ENCODE measurements at regions not wholly inside any gene's neighbourhood (a gene's known extent, or its start where the extent isn't known, plus 50 kb on each side); places are given as distances from the start of the nearest gene placed in this dataset.
"Not testable (repeated sequence)": the region's sequence is repeated elsewhere in the genome, so short reads cannot be mapped to it uniquely, and the experiment has no call there.

DNA sequence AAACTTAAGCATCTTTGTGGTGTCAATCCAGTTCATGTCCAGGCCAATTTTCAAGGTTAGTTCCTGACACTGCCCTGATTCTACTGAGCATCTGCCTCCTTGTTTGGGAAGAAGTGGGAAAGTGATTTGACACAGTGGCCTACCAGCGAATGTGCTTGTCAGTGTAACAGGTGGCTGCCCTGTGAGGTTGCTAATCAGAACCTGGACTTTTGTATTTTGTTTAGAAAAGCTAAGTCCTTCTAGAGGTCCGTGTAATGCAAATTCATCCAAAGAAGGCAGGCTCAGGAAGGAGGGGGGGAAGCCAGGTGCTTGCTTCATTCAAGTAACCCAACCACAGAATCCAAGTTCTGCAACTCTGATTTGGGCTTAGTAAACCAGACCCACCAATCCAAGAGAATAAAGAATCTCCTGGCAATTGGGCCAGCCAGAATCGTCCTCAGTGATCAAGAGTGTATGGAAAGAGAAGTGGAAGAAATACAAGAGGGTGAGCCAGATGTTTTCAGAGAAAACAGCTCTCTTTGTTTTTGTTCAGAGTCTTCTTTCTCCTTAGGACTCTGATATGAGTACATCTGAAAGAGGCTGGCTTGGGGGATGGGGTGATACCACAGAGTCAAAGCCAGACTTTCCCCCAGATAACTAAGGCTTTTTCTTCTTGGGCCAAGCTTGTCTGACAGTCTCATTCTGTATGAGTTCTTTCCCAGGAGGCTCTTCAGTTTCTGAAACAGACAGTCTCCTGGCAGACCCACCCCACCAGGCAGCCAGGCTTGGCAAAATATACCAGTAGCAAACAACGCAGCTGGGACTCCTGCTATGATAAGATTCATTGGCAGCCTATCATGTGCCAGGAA is 508.9 kb upstream of the TBL1XR1 start:
- no peaks in the 10 kb centered on the region for H3K36me3 ChIP-seq
- DNase-seq = no peak
- H3K27me3 ChIP-seq = no peaks in the 10 kb centered on the region
- H3K4me3 ChIP-seq (ENCODE audit: low read depth, low read length) = no peak overlapping the region
- no peaks in the 10 kb centered on the region for H3K9me3 ChIP-seq
- TF ChIP-seq, protein P1, sequence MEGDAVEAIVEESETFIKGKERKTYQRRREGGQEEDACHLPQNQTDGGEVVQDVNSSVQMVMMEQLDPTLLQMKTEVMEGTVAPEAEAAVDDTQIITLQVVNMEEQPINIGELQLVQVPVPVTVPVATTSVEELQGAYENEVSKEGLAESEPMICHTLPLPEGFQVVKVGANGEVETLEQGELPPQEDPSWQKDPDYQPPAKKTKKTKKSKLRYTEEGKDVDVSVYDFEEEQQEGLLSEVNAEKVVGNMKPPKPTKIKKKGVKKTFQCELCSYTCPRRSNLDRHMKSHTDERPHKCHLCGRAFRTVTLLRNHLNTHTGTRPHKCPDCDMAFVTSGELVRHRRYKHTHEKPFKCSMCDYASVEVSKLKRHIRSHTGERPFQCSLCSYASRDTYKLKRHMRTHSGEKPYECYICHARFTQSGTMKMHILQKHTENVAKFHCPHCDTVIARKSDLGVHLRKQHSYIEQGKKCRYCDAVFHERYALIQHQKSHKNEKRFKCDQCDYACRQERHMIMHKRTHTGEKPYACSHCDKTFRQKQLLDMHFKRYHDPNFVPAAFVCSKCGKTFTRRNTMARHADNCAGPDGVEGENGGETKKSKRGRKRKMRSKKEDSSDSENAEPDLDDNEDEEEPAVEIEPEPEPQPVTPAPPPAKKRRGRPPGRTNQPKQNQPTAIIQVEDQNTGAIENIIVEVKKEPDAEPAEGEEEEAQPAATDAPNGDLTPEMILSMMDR (IDR thresholded peaks at IDR 0.05; ENCODE audit: low read depth, low read length) = no peak
- no peaks in the 10 kb centered on the region; the same call in 1 of the 2 replicates for H3K4me1 ChIP-seq

DNA sequence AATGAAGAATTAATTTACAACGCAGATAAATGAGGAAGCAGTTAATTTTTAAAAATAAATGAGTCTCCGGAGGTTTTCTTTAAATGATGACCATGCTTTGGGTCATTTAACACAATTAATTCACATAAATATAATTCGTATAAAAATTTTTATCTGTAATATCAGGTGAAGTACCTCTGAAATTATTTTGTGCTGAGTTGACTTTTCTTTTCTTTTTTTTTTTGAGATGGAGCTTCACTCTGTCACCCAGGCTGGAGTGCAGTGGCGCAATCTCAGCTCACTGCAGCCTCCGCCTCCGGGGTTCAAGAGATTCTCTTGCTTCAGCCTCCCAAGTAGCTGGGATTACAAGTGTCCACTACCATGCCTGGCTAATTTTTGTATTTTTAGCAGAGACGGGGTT is 512.2 kb upstream of the TBL1XR1 start:
- H3K27me3 ChIP-seq; H3K36me3 ChIP-seq; DNase-seq; H3K4me3 ChIP-seq (ENCODE audit: low read depth, low read length); H3K9me3 ChIP-seq: not testable (repeated sequence)
- peaks cover 14% of the 10 kb centered on the region for H3K4me1 ChIP-seq

DNA sequence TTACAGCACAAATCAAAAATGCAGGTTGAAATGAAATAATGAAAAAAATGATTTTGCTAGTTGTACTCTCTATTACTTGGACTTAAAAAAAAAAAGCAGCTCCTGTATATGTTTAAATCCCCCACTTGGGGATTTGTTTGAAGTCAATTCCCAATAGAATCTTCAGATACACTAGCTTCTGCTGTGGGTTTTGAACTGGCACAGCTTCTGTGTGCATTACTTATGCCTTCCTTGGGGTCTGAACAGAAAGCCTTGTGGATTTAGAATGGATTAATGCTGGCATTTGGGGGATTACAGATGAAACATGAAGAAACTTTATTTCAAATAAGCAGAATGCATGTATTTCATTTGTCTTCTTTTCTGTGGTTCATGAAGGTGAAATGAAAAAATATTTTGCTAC is 513.2 kb upstream of the TBL1XR1 start:
- no peak for DNase-seq
- no peaks in the 10 kb centered on the region for H3K9me3 ChIP-seq

DNA sequence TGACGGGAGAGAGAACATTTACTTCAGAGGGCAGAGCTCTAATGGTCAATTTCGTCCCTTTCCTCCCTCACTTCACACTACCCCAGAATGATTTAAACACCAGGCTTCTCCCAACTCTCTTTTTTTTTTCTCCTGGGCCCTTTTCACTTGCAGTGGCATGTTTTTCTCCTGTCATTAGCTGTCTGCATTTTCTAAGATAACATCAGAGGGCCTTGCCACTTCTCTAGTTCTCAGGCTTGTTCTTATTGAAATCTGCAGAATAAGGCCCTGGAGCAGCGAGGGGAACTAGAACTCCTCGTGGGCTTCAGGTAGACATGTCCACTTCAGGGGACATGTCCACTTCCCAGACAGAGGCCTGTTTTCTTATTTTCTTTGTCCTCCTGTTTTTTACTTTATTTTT is 514.4 kb upstream of the TBL1XR1 start:
- no peaks in the 10 kb centered on the region for H3K27me3 ChIP-seq
- H3K36me3 ChIP-seq = no peaks in the 10 kb centered on the region
- DNase-seq = no peak
- H3K9me3 ChIP-seq = no peaks in the 10 kb centered on the region
- peaks cover 16% of the 10 kb centered on the region for H3K4me1 ChIP-seq
- H3K4me3 ChIP-seq (ENCODE audit: low read depth, low read length) = no peak overlapping the region
- TF ChIP-seq, protein P1 (IDR thresholded peaks at IDR 0.05; ENCODE audit: low read depth, low read length) = no peak

More for the DNA sequence above, 513.2 kb upstream of the TBL1XR1 start:
- peaks cover 16% of the 10 kb centered on the region for H3K4me1 ChIP-seq
- H3K4me3 ChIP-seq (ENCODE audit: low read depth, low read length) = no peak overlapping the region
- no peaks in the 10 kb centered on the region for H3K36me3 ChIP-seq
- TF ChIP-seq, protein P1 (IDR thresholded peaks at IDR 0.05; ENCODE audit: low read depth, low read length) = no peak
- no peaks in the 10 kb centered on the region for H3K27me3 ChIP-seq

DNA sequence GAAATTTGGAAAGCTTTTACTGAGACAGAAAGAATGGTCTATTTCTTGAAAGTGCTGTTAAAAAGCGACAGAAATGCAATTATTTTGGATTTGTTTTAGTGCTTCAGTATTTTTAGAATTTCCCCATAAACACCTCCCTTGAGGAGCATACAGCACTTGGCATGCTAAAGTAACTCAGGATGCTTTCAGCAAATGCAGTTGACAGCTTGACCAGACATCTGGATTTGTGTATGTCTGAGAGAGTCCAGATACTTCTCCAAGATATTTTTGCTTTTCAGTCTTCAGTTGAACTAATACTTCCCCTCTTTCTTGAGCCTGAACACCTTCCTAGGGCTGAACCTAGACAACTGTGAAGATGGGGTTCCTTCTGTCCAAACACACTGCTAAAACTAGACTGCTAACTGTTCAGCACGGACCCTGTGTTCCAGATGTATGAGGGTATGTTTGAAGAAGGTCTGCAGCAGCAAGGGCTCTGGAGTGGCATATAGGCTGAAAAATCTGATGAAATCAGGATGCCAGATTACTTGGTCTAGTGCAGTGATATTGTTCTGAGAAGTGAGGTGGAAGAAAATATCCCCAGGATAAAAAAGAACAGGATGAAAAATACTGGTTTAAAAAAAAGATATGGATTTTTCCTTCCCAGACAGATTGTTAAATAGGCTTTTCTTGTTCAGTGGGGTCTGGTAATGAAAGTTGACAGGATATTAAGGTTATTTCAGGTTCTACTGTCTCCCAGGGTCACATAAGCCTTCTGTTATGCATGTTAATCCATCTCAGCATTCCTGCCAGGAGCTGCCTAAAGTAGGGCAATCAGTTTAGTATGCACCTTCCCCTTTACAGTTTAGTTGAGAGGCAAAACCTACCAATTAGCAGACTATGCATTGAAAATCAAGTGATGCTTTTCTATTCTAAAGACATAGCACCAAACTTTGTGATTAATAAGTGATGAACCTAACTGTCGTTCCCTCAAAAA is 516.9 kb upstream of the TBL1XR1 start:
- no peaks in the 10 kb centered on the region for H3K36me3 ChIP-seq
- no peak overlapping the region for H3K4me3 ChIP-seq (ENCODE audit: low read depth, low read length)
- no peaks in the 10 kb centered on the region for H3K9me3 ChIP-seq
- no peaks in the 10 kb centered on the region for H3K27me3 ChIP-seq
- DNase-seq = no peak
- H3K4me1 ChIP-seq = peaks cover 16% of the 10 kb centered on the region
- TF ChIP-seq, protein P1 (IDR thresholded peaks at IDR 0.05; ENCODE audit: low read depth, low read length) = no peak

DNA sequence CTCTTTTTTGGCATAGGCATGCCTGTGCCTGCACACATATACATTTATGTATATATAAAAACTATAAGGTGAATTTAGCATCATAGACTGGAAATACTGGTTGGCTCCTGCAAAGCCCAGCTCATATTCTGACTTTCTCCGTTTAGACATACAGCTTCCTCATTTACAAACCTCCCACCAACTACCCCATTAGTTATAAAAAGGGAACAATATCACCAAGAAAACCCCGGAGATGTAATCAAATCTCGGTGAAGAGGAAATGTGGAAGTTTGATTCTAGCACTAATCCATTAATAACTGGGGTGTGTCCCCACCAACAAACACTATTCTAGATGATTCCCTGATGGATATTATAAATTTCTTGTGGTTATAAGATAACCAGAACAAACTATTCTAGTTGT is 517.7 kb upstream of the TBL1XR1 start:
- TF ChIP-seq, protein P1 (IDR thresholded peaks at IDR 0.05; ENCODE audit: low read depth, low read length) = no peak
- no peak for DNase-seq
- no peaks in the 10 kb centered on the region for H3K36me3 ChIP-seq
- H3K27me3 ChIP-seq = no peaks in the 10 kb centered on the region
- H3K4me3 ChIP-seq (ENCODE audit: low read depth, low read length) = no peak overlapping the region
- H3K9me3 ChIP-seq = no peaks in the 10 kb centered on the region
- H3K4me1 ChIP-seq = peaks cover 16% of the 10 kb centered on the region

All from BE2C (cell line).